ENCODE measurements at regions not wholly inside any gene's neighbourhood (a gene's known extent, or its start where the extent isn't known, plus 50 kb on each side); places are given as distances from the start of the nearest gene placed in this dataset.
"Not testable (repeated sequence)": the region's sequence is repeated elsewhere in the genome, so short reads cannot be mapped to it uniquely, and the experiment has no call there.

- POLR2A ChIA-PET (ENCODE audit: partially characterized antibody), result no interaction called here
These were observed 207.1 kb upstream of the SLC8A1 start for GRCh38 chr2:40658941-40659340.

DNA sequence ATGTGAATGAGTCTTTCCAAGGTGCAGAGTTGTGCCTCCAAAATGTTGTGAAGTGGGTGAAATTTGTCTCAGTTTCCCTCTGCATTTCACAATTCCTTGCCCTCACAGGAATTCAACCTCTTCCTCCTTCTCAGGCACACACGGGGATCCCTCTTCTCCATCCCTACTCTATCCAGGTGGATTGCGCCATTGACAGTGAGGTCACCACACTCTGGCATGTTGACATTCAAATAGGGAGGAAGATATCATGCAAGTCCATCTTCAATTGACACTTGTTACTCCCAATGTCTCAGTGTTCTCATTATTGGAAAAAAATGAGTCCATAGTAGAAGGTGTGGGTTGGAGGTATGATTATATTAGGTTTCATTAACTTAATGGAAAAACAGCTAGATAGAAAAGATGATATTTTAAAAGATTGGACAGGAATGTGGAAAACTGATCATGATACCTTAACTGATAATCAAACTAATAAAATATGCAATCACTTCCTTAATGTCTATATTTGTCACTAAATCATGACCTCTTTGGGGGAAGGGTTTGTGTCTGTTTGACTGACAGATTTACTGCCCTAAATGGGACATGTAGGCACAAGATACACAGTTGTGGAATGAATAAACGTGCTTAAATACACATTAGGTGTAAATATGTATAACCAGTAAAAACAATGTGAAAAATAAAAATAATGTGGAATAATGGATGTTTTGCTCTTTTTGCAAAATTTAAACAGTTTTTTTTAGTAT is 213.8 kb upstream of the SLC8A1 start:
- no peak overlapping the region for H3K27ac Mint-ChIP-seq
- CTCF ChIA-PET (ENCODE audit: partially characterized antibody), result no interaction called here
- H3K36me3 Mint-ChIP-seq, result no peaks in the 10 kb centered on the region
- Histone ChIP-seq H3K9me3 (ENCODE audit: control insufficient read depth in 1 of 2, low read length in 2 of 2) (no peaks in the 10 kb centered on the region), H3K4me1 (ENCODE audit: insufficient read depth, low read length) (no peaks in the 10 kb centered on the region), H3K36me3 (ENCODE audit: insufficient read depth, low read length) (no peaks in the 10 kb centered on the region), H3K27ac (ENCODE audit: low read depth, low read length) (no peak overlapping the region), H3K4me3 (ENCODE audit: low read length in 2 of 2) (no peak overlapping the region), H3K27me3 (ENCODE audit: insufficient read depth, low read length) (no peaks in the 10 kb centered on the region)
- no peak for DNase-seq
- POLR2A ChIA-PET (ENCODE audit: partially characterized antibody), result no interaction called here
- no peaks in the 10 kb centered on the region for H3K4me1 Mint-ChIP-seq
- H3K9me3 Mint-ChIP-seq, result peaks cover 0 to 5% (median 2%) of the 10 kb centered on the region in 8 donors
- H3K27me3 Mint-ChIP-seq, result no peaks in the 10 kb centered on the region
- intact Hi-C loops (cut with micrococcal nuclease), result no loop called here
- H3K4me3 Mint-ChIP-seq, result no peak overlapping the region

More at GRCh38 chr2:40658941-40659340, 207.1 kb upstream of the SLC8A1 start:
- no peak overlapping the region for H3K27ac Mint-ChIP-seq
- CTCF ChIA-PET (ENCODE audit: partially characterized antibody), result no interaction called here
- H3K27ac ChIP-seq (ENCODE audit: low read depth, low read length), result no peak overlapping the region
- H3K4me1 ChIP-seq (ENCODE audit: insufficient read depth, low read length), result no peaks in the 10 kb centered on the region
- no peaks in the 10 kb centered on the region for H3K4me1 Mint-ChIP-seq
- H3K9me3 ChIP-seq (ENCODE audit: control insufficient read depth in 1 of 2, low read length in 2 of 2), result no peaks in the 10 kb centered on the region
- H3K4me3 Mint-ChIP-seq, result no peak overlapping the region
- no peaks in the 10 kb centered on the region for H3K27me3 ChIP-seq (ENCODE audit: insufficient read depth, low read length)
- H3K9me3 Mint-ChIP-seq, result peaks cover 0 to 8% (median 3%) of the 10 kb centered on the region in 8 donors
- H3K36me3 ChIP-seq (ENCODE audit: insufficient read depth, low read length), result no peaks in the 10 kb centered on the region
- intact Hi-C loops (cut with micrococcal nuclease), result no loop called here
- no peaks in the 10 kb centered on the region for H3K27me3 Mint-ChIP-seq
- no peak for DNase-seq
- no peaks in the 10 kb centered on the region for H3K36me3 Mint-ChIP-seq
- no peak overlapping the region for H3K4me3 ChIP-seq (ENCODE audit: low read length in 2 of 2)

DNA sequence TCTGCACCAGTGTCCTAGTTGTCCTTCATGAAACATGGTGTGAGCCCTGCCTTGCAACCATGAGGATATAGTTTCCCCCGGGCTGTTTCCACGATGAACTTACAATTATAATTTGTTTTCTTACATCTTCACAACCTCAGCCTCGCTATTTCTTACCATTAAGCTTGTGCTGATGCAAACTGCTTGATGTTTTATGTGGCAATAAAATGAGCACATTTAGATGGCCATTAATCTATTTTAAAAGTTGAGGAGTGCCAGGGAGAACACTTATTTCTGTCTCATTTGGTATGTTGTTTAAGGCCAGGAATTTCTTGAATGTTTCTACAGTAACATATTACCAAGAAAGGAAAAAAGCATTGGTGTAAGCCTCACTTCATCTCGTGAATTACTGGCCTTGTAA is 214.5 kb upstream of the SLC8A1 start:
- no peaks in the 10 kb centered on the region for H3K9me3 ChIP-seq (ENCODE audit: control insufficient read depth in 1 of 2, low read length in 2 of 2)
- H3K4me3 ChIP-seq (ENCODE audit: low read length in 2 of 2), result no peak overlapping the region
- H3K4me1 Mint-ChIP-seq, result no peaks in the 10 kb centered on the region
- ChIA-PET POLR2A (ENCODE audit: partially characterized antibody) (no interaction called here), CTCF (ENCODE audit: partially characterized antibody) (no interaction called here)
- no peaks in the 10 kb centered on the region for H3K4me1 ChIP-seq (ENCODE audit: insufficient read depth, low read length)
- H3K4me3 Mint-ChIP-seq, result no peak overlapping the region
- H3K27me3 Mint-ChIP-seq, result no peaks in the 10 kb centered on the region
- H3K36me3 ChIP-seq (ENCODE audit: insufficient read depth, low read length), result no peaks in the 10 kb centered on the region
- H3K9me3 Mint-ChIP-seq, result peaks cover 0 to 5% (median 0%) of the 10 kb centered on the region in 8 donors
- no peak for DNase-seq
- no peaks in the 10 kb centered on the region for H3K36me3 Mint-ChIP-seq
- H3K27ac ChIP-seq (ENCODE audit: low read depth, low read length), result no peak overlapping the region
- intact Hi-C loops (cut with micrococcal nuclease), result no loop called here
- H3K27me3 ChIP-seq (ENCODE audit: insufficient read depth, low read length), result no peaks in the 10 kb centered on the region
- no peak overlapping the region for H3K27ac Mint-ChIP-seq

GRCh38 chr2:40668425-40668824 is 216.5 kb upstream of the SLC8A1 start:
- CTCF ChIA-PET (ENCODE audit: partially characterized antibody), result no interaction called here
- Mint-ChIP-seq H3K27me3 (no peaks in the 10 kb centered on the region), H3K4me1 (no peaks in the 10 kb centered on the region), H3K4me3 (no peak overlapping the region), H3K9me3 (peaks cover 0 to 5% (median 0%) of the 10 kb centered on the region in 8 donors), H3K36me3 (no peaks in the 10 kb centered on the region), H3K27ac (no peak overlapping the region)
- no peaks in the 10 kb centered on the region for H3K4me1 ChIP-seq (ENCODE audit: insufficient read depth, low read length)
- no peak for DNase-seq
- no peak overlapping the region for H3K27ac ChIP-seq (ENCODE audit: low read depth, low read length)
- POLR2A ChIA-PET (ENCODE audit: partially characterized antibody), result no interaction called here
- H3K4me3 ChIP-seq (ENCODE audit: low read length in 2 of 2), result no peak overlapping the region
- H3K36me3 ChIP-seq (ENCODE audit: insufficient read depth, low read length), result no peaks in the 10 kb centered on the region
- H3K27me3 ChIP-seq (ENCODE audit: insufficient read depth, low read length), result no peaks in the 10 kb centered on the region
- intact Hi-C loops (cut with micrococcal nuclease), result no loop called here
- H3K9me3 ChIP-seq (ENCODE audit: control insufficient read depth in 1 of 2, low read length in 2 of 2), result no peaks in the 10 kb centered on the region

GRCh38 chr2:40676134-40676790 is 224.4 kb upstream of the SLC8A1 start:
- intact Hi-C loops (cut with micrococcal nuclease); H3K27ac ChIP-seq (ENCODE audit: low read depth, low read length); H3K27ac Mint-ChIP-seq; H3K27me3 Mint-ChIP-seq; CTCF ChIA-PET (ENCODE audit: partially characterized antibody); H3K27me3 ChIP-seq (ENCODE audit: insufficient read depth, low read length); H3K4me3 Mint-ChIP-seq; H3K4me3 ChIP-seq (ENCODE audit: low read length in 2 of 2); H3K36me3 ChIP-seq (ENCODE audit: insufficient read depth, low read length); POLR2A ChIA-PET (ENCODE audit: partially characterized antibody); H3K4me1 ChIP-seq (ENCODE audit: insufficient read depth, low read length); H3K4me1 Mint-ChIP-seq; H3K36me3 Mint-ChIP-seq; DNase-seq; H3K9me3 ChIP-seq (ENCODE audit: control insufficient read depth in 1 of 2, low read length in 2 of 2): not testable (repeated sequence)
- peaks cover 2 to 16% (median 8%) of the 10 kb centered on the region in 8 donors for H3K9me3 Mint-ChIP-seq

DNA sequence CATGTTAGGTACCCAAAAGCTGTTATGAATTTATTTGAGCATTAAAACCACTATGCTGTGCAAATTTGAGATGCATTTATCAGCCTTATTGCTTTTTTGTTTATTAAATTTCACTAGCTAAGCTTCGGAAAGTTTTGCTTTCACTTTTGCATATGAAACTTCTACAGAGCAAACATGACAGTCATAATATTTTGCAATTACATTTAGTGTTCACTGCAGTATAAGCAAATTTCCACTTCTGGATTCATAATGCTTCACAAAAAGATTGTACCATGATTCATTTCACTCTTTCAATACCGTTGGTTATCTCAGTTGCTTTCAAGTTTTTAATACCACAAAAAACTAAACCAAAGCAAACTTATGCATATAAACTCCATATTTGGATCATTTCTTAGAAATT is 228.7 kb upstream of the SLC8A1 start:
- ChIA-PET POLR2A (ENCODE audit: partially characterized antibody) (no interaction called here), CTCF (ENCODE audit: partially characterized antibody) (no interaction called here)
- Mint-ChIP-seq H3K27me3 (no peaks in the 10 kb centered on the region), H3K9me3 (peaks cover 2 to 19% (median 7%) of the 10 kb centered on the region in 8 donors), H3K27ac (no peak overlapping the region), H3K36me3 (no peaks in the 10 kb centered on the region), H3K4me1 (peaks cover 0 to 2% (median 0%) of the 10 kb centered on the region in 4 donors), H3K4me3 (no peak overlapping the region)
- no peaks in the 10 kb centered on the region for H3K9me3 ChIP-seq (ENCODE audit: control insufficient read depth in 1 of 2, low read length in 2 of 2)
- H3K4me1 ChIP-seq (ENCODE audit: insufficient read depth, low read length), result no peaks in the 10 kb centered on the region
- H3K27me3 ChIP-seq (ENCODE audit: insufficient read depth, low read length), result no peaks in the 10 kb centered on the region
- DNase-seq, result no peak
- H3K4me3 ChIP-seq (ENCODE audit: low read length in 2 of 2), result no peak overlapping the region
- H3K27ac ChIP-seq (ENCODE audit: low read depth, low read length), result no peak overlapping the region
- intact Hi-C loops (cut with micrococcal nuclease), result no loop called here
- H3K36me3 ChIP-seq (ENCODE audit: insufficient read depth, low read length), result no peaks in the 10 kb centered on the region

DNA sequence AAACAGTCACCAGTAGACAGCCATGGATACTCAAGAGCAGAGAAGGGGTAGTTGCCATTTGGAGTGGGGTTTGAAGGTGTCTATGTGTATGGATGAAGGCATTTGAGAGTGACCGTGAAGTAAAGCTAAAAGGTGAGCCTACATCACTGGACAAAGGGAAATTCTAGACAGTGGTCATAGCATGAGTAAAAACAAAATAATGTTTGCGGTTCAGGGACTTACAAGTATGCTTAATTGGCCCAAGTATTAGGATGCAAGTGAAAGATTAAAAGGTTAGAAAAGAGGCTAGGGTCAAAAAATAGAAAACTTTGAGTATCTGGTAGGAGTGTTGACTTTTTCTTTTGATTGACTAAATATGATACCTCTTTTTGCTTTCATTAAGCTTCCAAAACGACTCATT is 238.1 kb upstream of the SLC8A1 start:
- H3K27ac ChIP-seq (ENCODE audit: low read depth, low read length), result no peak overlapping the region
- H3K4me1 Mint-ChIP-seq, result no peaks in the 10 kb centered on the region
- H3K9me3 ChIP-seq (ENCODE audit: control insufficient read depth in 1 of 2, low read length in 2 of 2), result no peaks in the 10 kb centered on the region
- H3K4me3 ChIP-seq (ENCODE audit: low read length in 2 of 2), result no peak overlapping the region
- H3K36me3 ChIP-seq (ENCODE audit: insufficient read depth, low read length), result no peaks in the 10 kb centered on the region
- POLR2A ChIA-PET (ENCODE audit: partially characterized antibody), result no interaction called here
- peaks cover 0 to 15% (median 5%) of the 10 kb centered on the region in 8 donors for H3K9me3 Mint-ChIP-seq
- no peaks in the 10 kb centered on the region for H3K4me1 ChIP-seq (ENCODE audit: insufficient read depth, low read length)
- H3K27ac Mint-ChIP-seq, result no peak overlapping the region
- no peaks in the 10 kb centered on the region for H3K27me3 Mint-ChIP-seq
- no peak for DNase-seq
- no peaks in the 10 kb centered on the region for H3K27me3 ChIP-seq (ENCODE audit: insufficient read depth, low read length)
- CTCF ChIA-PET (ENCODE audit: partially characterized antibody), result no interaction called here
- intact Hi-C loops (cut with micrococcal nuclease), result no loop called here
- H3K36me3 Mint-ChIP-seq, result no peaks in the 10 kb centered on the region
- H3K4me3 Mint-ChIP-seq, result no peak overlapping the region

Measured in CD4-positive, alpha-beta memory T cell (primary cell).